CD4-positive, alpha-beta memory T cell (primary cell): ENCODE measurements at regions not wholly inside any gene's neighbourhood (a gene's known extent, or its start where the extent isn't known, plus 50 kb on each side); places are given as distances from the start of the nearest gene placed in this dataset.
"Not testable (repeated sequence)": the region's sequence is repeated elsewhere in the genome, so short reads cannot be mapped to it uniquely, and the experiment has no call there.

Source experiments
- CTCF ChIA-PET: fragments of 350-600 bp; sonication (Branson Sonifier 250); formaldehyde crosslinking; loops from one replicate; lab custom pipeline; 2021; ENCODE audit warnings: inconsistent platforms; ENCODE audit not compliant: partially characterized antibody; lab: Charles Lee
- POLR2A ChIA-PET: fragments of 350-600 bp; sonication (Branson Sonifier 250); formaldehyde crosslinking; loops from one replicate; lab custom pipeline; 2021; ENCODE audit not compliant: partially characterized antibody; lab: Charles Lee
- DNase-seq, 5 donors: peaks; one replicate each; pipeline versions ENCODE4 v3.0.0 to v3.0.0-alpha.2; 2020 to 2022; ENCODE audit warnings: mixed read lengths in 1 of 5
- H3K27ac ChIP-seq: one replicate; pipeline ENCODE4 v1.7.0; 2013; ENCODE audit warnings: low read depth, low read length
- H3K27me3 ChIP-seq: 2 replicates; pipeline ENCODE4 v1.7.0; 2013; ENCODE audit warnings: mild to moderate bottlenecking, low read length, moderate library complexity; ENCODE audit not compliant: insufficient read depth
- H3K36me3 ChIP-seq: 2 replicates; pipeline ENCODE4 v1.7.0; 2013; ENCODE audit warnings: mild to moderate bottlenecking, low read length, moderate library complexity; ENCODE audit not compliant: insufficient read depth
- H3K4me1 ChIP-seq: 2 replicates; pipeline ENCODE4 v1.7.0; 2013; ENCODE audit warnings: mild to moderate bottlenecking, low read length, moderate library complexity; ENCODE audit not compliant: insufficient read depth
- H3K4me3 ChIP-seq, 2 donors: one replicate each; pipeline ENCODE4 v1.7.0; 2013; ENCODE audit warnings: low read length in 2 of 2, mild to moderate bottlenecking in 1 of 2
- H3K9me3 ChIP-seq, 2 donors: one replicate each; pipeline ENCODE4 v1.7.0; 2013; ENCODE audit warnings: low read length in 2 of 2, control low read depth in 1 of 2; ENCODE audit not compliant: control insufficient read depth in 1 of 2
- H3K27ac Mint-ChIP-seq, 7 donors: one replicate each; pipeline ENCODE4 v1.8.0; 2020 to 2021; ENCODE audit warnings: mixed read lengths in 7 of 7, mild to moderate bottlenecking in 6 of 7, inconsistent platforms in 3 of 7, moderate library complexity in 3 of 7
- H3K27me3 Mint-ChIP-seq, 2 donors: one replicate each; pipeline ENCODE4 v1.8.0; 2020 to 2021; ENCODE audit warnings: mixed read lengths in 2 of 2
- H3K36me3 Mint-ChIP-seq, 2 donors: one replicate each; pipeline ENCODE4 v1.8.0; 2020 to 2021; ENCODE audit warnings: mixed read lengths in 2 of 2, inconsistent platforms in 1 of 2, mild to moderate bottlenecking in 1 of 2
- H3K4me1 Mint-ChIP-seq, 4 donors: one replicate each; pipeline ENCODE4 v1.8.0; 2020 to 2021; ENCODE audit warnings: mixed read lengths in 4 of 4, mild to moderate bottlenecking in 1 of 4
- H3K4me3 Mint-ChIP-seq, 8 donors: one replicate each; pipeline ENCODE4 v1.8.0; 2020 to 2021; ENCODE audit warnings: mixed read lengths in 8 of 8, mild to moderate bottlenecking in 7 of 8, moderate library complexity in 6 of 8, inconsistent platforms in 3 of 8
- H3K9me3 Mint-ChIP-seq, 8 donors: one replicate each; pipeline ENCODE4 v1.8.0; 2020 to 2021; ENCODE audit warnings: mixed read lengths in 8 of 8, mild to moderate bottlenecking in 5 of 8, inconsistent platforms in 3 of 8, moderate library complexity in 1 of 8
- intact Hi-C: fragments of 100-400 bp; cut with micrococcal nuclease; formaldehyde crosslinking; loops from one replicate; pipeline ENCODE4 v1.15.1; 2023

- POLR2A ChIA-PET = interaction anchor here (1.0 to 2.0 kb wide), 3 partner anchors 9 to 114 kb away, joined by 3 to 5 read pairs (median 5); no protein-coding TSS in a partner anchor
- peaks cover 31 to 49% (median 40%) of the 10 kb centered on the region in 4 donors for H3K4me1 Mint-ChIP-seq
- Histone ChIP-seq H3K9me3 (no peaks in the 10 kb centered on the region), H3K36me3 (peaks cover 24% of the 10 kb centered on the region), H3K27ac (no peak overlapping the region), H3K4me1 (peaks cover 28% of the 10 kb centered on the region), H3K27me3 (no peaks in the 10 kb centered on the region), H3K4me3 (no peak overlapping the region)
- intact Hi-C loops = no loop called here
- no peaks in the 10 kb centered on the region for H3K9me3 Mint-ChIP-seq
- no peaks in the 10 kb centered on the region for H3K27me3 Mint-ChIP-seq
- peaks cover 48 to 72% of the 10 kb centered on the region in 2 donors for H3K36me3 Mint-ChIP-seq
- peak overlapping the region; percentile 49 to 79 (median 59) for H3K27ac Mint-ChIP-seq
- CTCF ChIA-PET = interaction anchor here (1.0 to 1.4 kb wide), 4 partner anchors 8 to 363 kb away, joined by 3 to 8 read pairs (median 4); no protein-coding TSS in a partner anchor
- no peak for DNase-seq
- peak overlapping the region in 6 of 8 donors; percentile 0 to 76 (median 26) for H3K4me3 Mint-ChIP-seq
These were observed 182.8 kb downstream of the UTRN start for GRCh38 chr6:144467921-144468320.

- Histone ChIP-seq H3K4me3 (no peak overlapping the region), H3K27ac (peak overlapping the region; percentile 8), H3K36me3 (peaks cover 22% of the 10 kb centered on the region), H3K4me1 (peaks cover 28% of the 10 kb centered on the region), H3K9me3 (no peaks in the 10 kb centered on the region), H3K27me3 (no peaks in the 10 kb centered on the region)
- POLR2A ChIA-PET = interaction anchor here (1.0 to 2.0 kb wide), 3 partner anchors 10 to 115 kb away, joined by 3 to 5 read pairs (median 5); no protein-coding TSS in a partner anchor
- DNase-seq = peak in 4 of 5 donors; percentile 11 to 35 (median 26)
- intact Hi-C loops = no loop called here
- H3K27ac Mint-ChIP-seq = peak overlapping the region; percentile 65 to 91 (median 79)
- H3K9me3 Mint-ChIP-seq = no peaks in the 10 kb centered on the region
- peaks cover 26 to 45% (median 38%) of the 10 kb centered on the region in 4 donors for H3K4me1 Mint-ChIP-seq
- no peaks in the 10 kb centered on the region for H3K27me3 Mint-ChIP-seq
- CTCF ChIA-PET = interaction anchor here (1.0 to 1.4 kb wide), 4 partner anchors 8 to 363 kb away, joined by 3 to 8 read pairs (median 4); no protein-coding TSS in a partner anchor
- H3K36me3 Mint-ChIP-seq = peaks cover 45 to 70% of the 10 kb centered on the region in 2 donors
- peak overlapping the region; percentile 2 to 69 (median 62) for H3K4me3 Mint-ChIP-seq
These were observed 183.6 kb downstream of the UTRN start for GRCh38 chr6:144468709-144469108.

GRCh38 chr6:144469144-144469575 is 184.0 kb downstream of the UTRN start:
- Mint-ChIP-seq H3K4me1 (peaks cover 26 to 45% (median 37%) of the 10 kb centered on the region in 4 donors), H3K4me3 (peak overlapping the region; percentile 17 to 68 (median 56)), H3K9me3 (no peaks in the 10 kb centered on the region), H3K27me3 (no peaks in the 10 kb centered on the region), H3K36me3 (peaks cover 44 to 70% of the 10 kb centered on the region in 2 donors), H3K27ac (peak overlapping the region; percentile 65 to 91 (median 79))
- H3K27ac ChIP-seq = peak overlapping the region; percentile 8
- ChIA-PET POLR2A (interaction anchor here (1.0 to 2.0 kb wide), 3 partner anchors 9 to 116 kb away, joined by 3 to 5 read pairs (median 5); no protein-coding TSS in a partner anchor), CTCF (interaction anchor here (1.0 to 1.4 kb wide), 4 partner anchors 9 to 364 kb away, joined by 3 to 8 read pairs (median 4); no protein-coding TSS in a partner anchor)
- peaks cover 28% of the 10 kb centered on the region for H3K4me1 ChIP-seq
- intact Hi-C loops = no loop called here
- H3K4me3 ChIP-seq = no peak overlapping the region
- H3K9me3 ChIP-seq = no peaks in the 10 kb centered on the region
- peaks cover 26% of the 10 kb centered on the region for H3K36me3 ChIP-seq
- DNase-seq = no peak
- H3K27me3 ChIP-seq = no peaks in the 10 kb centered on the region

GRCh38 chr6:144470201-144470600 is 185.1 kb downstream of the UTRN start:
- intact Hi-C loops = loop anchor here (10.0 kb wide), 1 partner anchor 185 kb away; the partner anchor contains the start of gene UTRN
- CTCF ChIA-PET, H3K27ac Mint-ChIP-seq, H3K27me3 ChIP-seq, H3K27me3 Mint-ChIP-seq, H3K9me3 Mint-ChIP-seq, H3K4me3 ChIP-seq, H3K4me3 Mint-ChIP-seq, H3K27ac ChIP-seq, POLR2A ChIA-PET, H3K9me3 ChIP-seq: not testable (repeated sequence)
- Histone ChIP-seq H3K36me3 (peaks cover 37% of the 10 kb centered on the region), H3K4me1 (peaks cover 28% of the 10 kb centered on the region)
- DNase-seq = peak in 1 of 5 donors; percentile 44
- Mint-ChIP-seq H3K4me1 (peaks cover 26 to 50% (median 37%) of the 10 kb centered on the region in 4 donors), H3K36me3 (peaks cover 48 to 70% of the 10 kb centered on the region in 2 donors)

- H3K27me3 ChIP-seq = no peaks in the 10 kb centered on the region
- peaks cover 25% of the 10 kb centered on the region for H3K4me1 ChIP-seq
- H3K27me3 Mint-ChIP-seq = no peaks in the 10 kb centered on the region
- CTCF ChIA-PET = interaction anchor here (1.9 kb wide), 1 partner anchor 10 kb away, joined by 9 read pairs; no protein-coding TSS in a partner anchor
- no peak overlapping the region for H3K4me3 Mint-ChIP-seq
- H3K4me3 ChIP-seq = no peak overlapping the region
- no peak for DNase-seq
- POLR2A ChIA-PET = no interaction called here
- no peaks in the 10 kb centered on the region for H3K9me3 ChIP-seq
- peaks cover 57 to 70% of the 10 kb centered on the region in 2 donors for H3K36me3 Mint-ChIP-seq
- no peaks in the 10 kb centered on the region for H3K9me3 Mint-ChIP-seq
- H3K4me1 Mint-ChIP-seq = peaks cover 22 to 42% (median 31%) of the 10 kb centered on the region in 4 donors
- intact Hi-C loops = loop anchor here (10.0 kb wide), 1 partner anchor 187 kb away; the partner anchor contains the start of gene UTRN
- H3K27ac Mint-ChIP-seq = peak overlapping the region in 4 of 7 donors; percentile 8 to 78 (median 40)
- no peak overlapping the region for H3K27ac ChIP-seq
- peaks cover 41% of the 10 kb centered on the region for H3K36me3 ChIP-seq
These were observed 186.9 kb downstream of the UTRN start for GRCh38 chr6:144471986-144472385.

- peaks cover 2% of the 10 kb centered on the region for H3K4me1 ChIP-seq
- no peaks in the 10 kb centered on the region for H3K27me3 Mint-ChIP-seq
- peaks cover 53 to 66% of the 10 kb centered on the region in 2 donors for H3K36me3 Mint-ChIP-seq
- H3K4me1 Mint-ChIP-seq = peaks cover 3 to 20% (median 9%) of the 10 kb centered on the region in 4 donors
- H3K9me3 ChIP-seq = no peaks in the 10 kb centered on the region
- H3K4me3 ChIP-seq = no peak overlapping the region
- CTCF ChIA-PET = interaction anchor here (1.1 kb wide), 1 partner anchor 10 kb away, joined by 3 read pairs; no protein-coding TSS in a partner anchor
- H3K36me3 ChIP-seq = peaks cover 46% of the 10 kb centered on the region
- POLR2A ChIA-PET = interaction anchor here (0.5 kb wide), 1 partner anchor 945 kb away, joined by 3 read pairs; no protein-coding TSS in a partner anchor
- no peak for DNase-seq
- intact Hi-C loops = loop anchor here (10.0 kb wide), 1 partner anchor 189 kb away; the partner anchor contains the start of gene UTRN
- peak overlapping the region in 1 of 7 donors; percentile 37 for H3K27ac Mint-ChIP-seq
- no peak overlapping the region for H3K27ac ChIP-seq
- H3K27me3 ChIP-seq = no peaks in the 10 kb centered on the region
- H3K4me3 Mint-ChIP-seq = no peak overlapping the region
- no peaks in the 10 kb centered on the region for H3K9me3 Mint-ChIP-seq
These were observed 189.2 kb downstream of the UTRN start for GRCh38 chr6:144474290-144474689.

- H3K9me3 Mint-ChIP-seq = no peaks in the 10 kb centered on the region
- no peaks in the 10 kb centered on the region for H3K4me1 ChIP-seq
- peaks cover 54 to 70% of the 10 kb centered on the region in 2 donors for H3K36me3 Mint-ChIP-seq
- no peak overlapping the region for H3K27ac ChIP-seq
- no peaks in the 10 kb centered on the region for H3K27me3 Mint-ChIP-seq
- ChIA-PET CTCF (interaction anchor here (0.9 kb wide), 1 partner anchor 39 kb away, joined by 3 read pairs; no protein-coding TSS in a partner anchor), POLR2A (no interaction called here)
- no peaks in the 10 kb centered on the region for H3K9me3 ChIP-seq
- no peaks in the 10 kb centered on the region for H3K27me3 ChIP-seq
- H3K4me3 Mint-ChIP-seq = no peak overlapping the region
- intact Hi-C loops = loop anchor here (10.0 kb wide), 1 partner anchor 190 kb away; the partner anchor contains the start of gene UTRN
- DNase-seq = no peak
- H3K36me3 ChIP-seq = peaks cover 52% of the 10 kb centered on the region
- peak overlapping the region; percentile 10 to 85 (median 69) for H3K27ac Mint-ChIP-seq
- peaks cover 3 to 18% (median 9%) of the 10 kb centered on the region in 4 donors for H3K4me1 Mint-ChIP-seq
- no peak overlapping the region for H3K4me3 ChIP-seq
These were observed 189.8 kb downstream of the UTRN start for GRCh38 chr6:144474904-144475303.
